ENCODE measurements at regions not wholly inside any gene's neighbourhood (a gene's known extent, or its start where the extent isn't known, plus 50 kb on each side); places are given as distances from the start of the nearest gene placed in this dataset.
"Not testable (repeated sequence)": the region's sequence is repeated elsewhere in the genome, so short reads cannot be mapped to it uniquely, and the experiment has no call there.

DNA sequence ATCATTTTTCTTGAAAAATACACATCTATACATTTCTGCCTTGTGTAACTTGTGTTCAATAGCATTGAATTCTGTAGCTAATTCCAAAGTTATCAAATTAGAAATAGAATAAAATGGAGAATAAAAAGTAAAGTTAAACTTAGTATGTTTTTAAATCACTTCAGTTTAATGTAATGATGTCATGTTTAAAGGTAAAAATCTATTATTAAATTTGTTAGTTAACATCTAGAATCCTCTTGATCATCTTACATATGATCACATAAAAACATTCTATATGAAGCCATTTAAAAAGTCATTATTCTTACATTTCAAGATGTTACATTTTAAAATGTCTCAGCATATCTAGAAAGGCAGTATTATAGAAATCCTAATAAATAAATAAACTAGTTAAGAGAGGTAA lies 1163.2 kb downstream of the PLA2G4A start:
- Histone ChIP-seq H3K27me3 (ENCODE audit: control insufficient read depth in 3 of 3, insufficient read depth in 3 of 3, low read length in 2 of 3) (no peaks in the 10 kb centered on the region), H3K4me3 (no peak overlapping the region), H3K9ac (ENCODE audit: insufficient read depth in 1 of 2, low read length in 2 of 2) (no peak overlapping the region), H3K36me3 (ENCODE audit: control insufficient read depth in 4 of 4, insufficient read depth in 4 of 4, low read length in 4 of 4) (no peaks in the 10 kb centered on the region), H3K4me1 (ENCODE audit: control insufficient read depth in 5 of 5, insufficient read depth in 5 of 5, low read length in 5 of 5) (no peaks in the 10 kb centered on the region), H3K27ac (ENCODE audit: low read depth in 1 of 2, low read length in 1 of 2) (no peak overlapping the region), H3K9me3 (ENCODE audit: control insufficient read depth in 4 of 4, insufficient read depth in 3 of 4, low read length in 3 of 4) (no peaks in the 10 kb centered on the region)
- DNase-seq = no peak
- no peak for ATAC-seq (ENCODE audit: insufficient read depth, low FRiP score)
- TF ChIP-seq, protein P1, sequence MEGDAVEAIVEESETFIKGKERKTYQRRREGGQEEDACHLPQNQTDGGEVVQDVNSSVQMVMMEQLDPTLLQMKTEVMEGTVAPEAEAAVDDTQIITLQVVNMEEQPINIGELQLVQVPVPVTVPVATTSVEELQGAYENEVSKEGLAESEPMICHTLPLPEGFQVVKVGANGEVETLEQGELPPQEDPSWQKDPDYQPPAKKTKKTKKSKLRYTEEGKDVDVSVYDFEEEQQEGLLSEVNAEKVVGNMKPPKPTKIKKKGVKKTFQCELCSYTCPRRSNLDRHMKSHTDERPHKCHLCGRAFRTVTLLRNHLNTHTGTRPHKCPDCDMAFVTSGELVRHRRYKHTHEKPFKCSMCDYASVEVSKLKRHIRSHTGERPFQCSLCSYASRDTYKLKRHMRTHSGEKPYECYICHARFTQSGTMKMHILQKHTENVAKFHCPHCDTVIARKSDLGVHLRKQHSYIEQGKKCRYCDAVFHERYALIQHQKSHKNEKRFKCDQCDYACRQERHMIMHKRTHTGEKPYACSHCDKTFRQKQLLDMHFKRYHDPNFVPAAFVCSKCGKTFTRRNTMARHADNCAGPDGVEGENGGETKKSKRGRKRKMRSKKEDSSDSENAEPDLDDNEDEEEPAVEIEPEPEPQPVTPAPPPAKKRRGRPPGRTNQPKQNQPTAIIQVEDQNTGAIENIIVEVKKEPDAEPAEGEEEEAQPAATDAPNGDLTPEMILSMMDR (IDR thresholded peaks at IDR 0.05; ENCODE audit: control extremely low read depth, extremely low read depth) = no peak

DNA sequence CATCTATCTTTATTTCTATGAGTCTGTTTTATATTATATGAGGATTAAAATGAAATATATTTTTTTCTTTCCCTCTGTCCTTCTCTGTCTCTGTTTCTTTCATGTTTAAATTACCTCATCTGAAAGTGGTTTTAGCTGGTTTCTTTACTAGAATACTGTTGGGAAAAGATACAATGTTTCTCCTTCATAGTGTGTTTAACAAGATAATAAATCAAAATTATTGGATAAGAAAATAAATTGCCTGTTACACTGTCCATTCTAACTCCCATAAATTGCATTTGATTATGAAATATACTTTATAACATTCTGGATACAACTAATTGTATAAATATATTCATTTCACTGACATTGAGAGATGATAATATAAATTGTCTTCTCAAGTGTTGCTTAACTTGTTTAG lies 1168.0 kb downstream of the PLA2G4A start:
- Histone ChIP-seq H3K4me1 (ENCODE audit: control insufficient read depth in 5 of 5, insufficient read depth in 5 of 5, low read length in 5 of 5) (no peaks in the 10 kb centered on the region), H3K27ac (ENCODE audit: low read depth in 1 of 2, low read length in 1 of 2) (no peak overlapping the region), H3K27me3 (ENCODE audit: control insufficient read depth in 3 of 3, insufficient read depth in 3 of 3, low read length in 2 of 3) (no peaks in the 10 kb centered on the region), H3K36me3 (ENCODE audit: control insufficient read depth in 4 of 4, insufficient read depth in 4 of 4, low read length in 4 of 4) (no peaks in the 10 kb centered on the region), H3K9ac (ENCODE audit: insufficient read depth in 1 of 2, low read length in 2 of 2) (no peak overlapping the region), H3K4me3 (no peak overlapping the region), H3K9me3 (ENCODE audit: control insufficient read depth in 4 of 4, insufficient read depth in 3 of 4, low read length in 3 of 4) (no peaks in the 10 kb centered on the region)
- TF ChIP-seq, protein P1 (IDR thresholded peaks at IDR 0.05; ENCODE audit: control extremely low read depth, extremely low read depth) = no peak
- no peak for ATAC-seq (ENCODE audit: insufficient read depth, low FRiP score)
- DNase-seq = no peak

DNA sequence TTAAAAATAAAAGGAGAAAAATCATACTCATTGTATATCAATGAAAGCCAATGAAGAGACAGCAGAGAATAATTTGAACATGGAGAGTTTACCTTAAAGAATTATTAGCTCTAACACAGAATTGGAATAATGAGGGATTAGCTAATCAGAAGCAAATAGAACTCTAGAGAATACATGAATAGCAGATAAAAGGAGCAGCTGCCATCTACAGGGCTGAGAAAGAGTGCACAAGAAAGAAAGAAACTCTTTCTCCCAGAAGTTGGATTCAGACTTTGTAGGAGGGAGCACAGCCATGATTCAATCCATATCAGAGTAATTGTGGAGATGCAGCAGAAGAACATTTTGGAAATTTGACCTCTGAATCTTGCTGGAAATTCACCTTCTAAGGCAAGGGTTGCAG lies 1171.2 kb downstream of the PLA2G4A start:
- Histone ChIP-seq H3K36me3 (ENCODE audit: control insufficient read depth in 4 of 4, insufficient read depth in 4 of 4, low read length in 4 of 4) (no peaks in the 10 kb centered on the region), H3K27ac (ENCODE audit: low read depth in 1 of 2, low read length in 1 of 2) (no peak overlapping the region), H3K9me3 (ENCODE audit: control insufficient read depth in 4 of 4, insufficient read depth in 3 of 4, low read length in 3 of 4) (no peaks in the 10 kb centered on the region), H3K4me3 (no peak overlapping the region), H3K9ac (ENCODE audit: insufficient read depth in 1 of 2, low read length in 2 of 2) (no peak overlapping the region), H3K27me3 (ENCODE audit: control insufficient read depth in 3 of 3, insufficient read depth in 3 of 3, low read length in 2 of 3) (no peaks in the 10 kb centered on the region), H3K4me1 (ENCODE audit: control insufficient read depth in 5 of 5, insufficient read depth in 5 of 5, low read length in 5 of 5) (no peaks in the 10 kb centered on the region)
- TF ChIP-seq, protein P1 (IDR thresholded peaks at IDR 0.05; ENCODE audit: control extremely low read depth, extremely low read depth) = no peak
- DNase-seq (no peak), ATAC-seq (ENCODE audit: insufficient read depth, low FRiP score) (no peak)

DNA sequence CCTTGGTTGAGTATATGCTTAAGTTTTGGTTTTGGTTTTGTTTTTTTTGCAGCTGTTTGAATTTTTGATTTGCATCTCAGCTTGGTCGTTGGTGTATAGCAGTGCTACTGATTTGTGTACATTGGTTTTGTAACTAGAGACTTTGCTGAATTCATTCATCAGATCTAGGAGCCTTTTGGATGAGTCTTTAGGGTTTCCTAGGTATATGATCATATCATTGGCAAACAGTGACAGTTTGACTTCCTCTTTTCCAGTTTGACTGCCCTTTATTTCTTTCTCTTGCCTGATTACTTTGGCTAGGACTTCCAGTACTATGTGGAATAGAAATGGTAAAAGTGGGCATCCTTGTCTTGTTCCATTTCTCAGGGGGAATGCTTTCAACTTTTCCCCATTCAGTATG lies 1174.9 kb downstream of the PLA2G4A start:
- H3K27ac ChIP-seq (ENCODE audit: low read depth in 1 of 2, low read length in 1 of 2); H3K4me1 ChIP-seq (ENCODE audit: control insufficient read depth in 5 of 5, insufficient read depth in 5 of 5, low read length in 5 of 5); H3K36me3 ChIP-seq (ENCODE audit: control insufficient read depth in 4 of 4, insufficient read depth in 4 of 4, low read length in 4 of 4); H3K9ac ChIP-seq (ENCODE audit: insufficient read depth in 1 of 2, low read length in 2 of 2); H3K27me3 ChIP-seq (ENCODE audit: control insufficient read depth in 3 of 3, insufficient read depth in 3 of 3, low read length in 2 of 3); DNase-seq; ATAC-seq (ENCODE audit: insufficient read depth, low FRiP score); H3K9me3 ChIP-seq (ENCODE audit: control insufficient read depth in 4 of 4, insufficient read depth in 3 of 4, low read length in 3 of 4); H3K4me3 ChIP-seq: not testable (repeated sequence)
- 76 to 91% methylated on average over 1 of the region's 1 CpG for WGBS, 2 donors
